ENCODE measurements at regions not wholly inside any gene's neighbourhood (a gene's known extent, or its start where the extent isn't known, plus 50 kb on each side); places are given as distances from the start of the nearest gene placed in this dataset.

DNA sequence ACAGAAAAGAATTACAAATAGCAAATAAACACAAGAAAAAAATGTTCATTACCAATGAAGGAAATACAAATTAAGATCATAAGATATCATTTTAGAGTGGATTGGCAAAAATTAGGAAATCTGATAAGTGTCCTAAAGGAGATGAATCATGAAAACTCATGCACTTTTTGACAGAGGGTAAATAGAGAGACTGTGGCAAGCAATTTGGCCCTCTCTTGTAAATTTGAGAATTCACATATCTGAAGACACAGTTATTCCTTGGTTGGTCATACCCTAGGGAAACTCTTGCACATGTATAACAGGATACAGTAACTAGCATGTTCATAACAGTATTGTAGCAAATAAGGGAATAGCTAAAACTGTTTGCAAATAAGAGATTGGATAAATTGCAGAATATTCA lies 246.0 kb upstream of the GADL1 start:
- H3K4me1 ChIP-seq (ENCODE audit: insufficient read depth, low read length): no peaks in the 10 kb centered on the region
- no peak for TF ChIP-seq EZH2 (IDR thresholded peaks at IDR 0.05; ENCODE audit: insufficient read depth, low read length)
- TF ChIP-seq, protein P1, sequence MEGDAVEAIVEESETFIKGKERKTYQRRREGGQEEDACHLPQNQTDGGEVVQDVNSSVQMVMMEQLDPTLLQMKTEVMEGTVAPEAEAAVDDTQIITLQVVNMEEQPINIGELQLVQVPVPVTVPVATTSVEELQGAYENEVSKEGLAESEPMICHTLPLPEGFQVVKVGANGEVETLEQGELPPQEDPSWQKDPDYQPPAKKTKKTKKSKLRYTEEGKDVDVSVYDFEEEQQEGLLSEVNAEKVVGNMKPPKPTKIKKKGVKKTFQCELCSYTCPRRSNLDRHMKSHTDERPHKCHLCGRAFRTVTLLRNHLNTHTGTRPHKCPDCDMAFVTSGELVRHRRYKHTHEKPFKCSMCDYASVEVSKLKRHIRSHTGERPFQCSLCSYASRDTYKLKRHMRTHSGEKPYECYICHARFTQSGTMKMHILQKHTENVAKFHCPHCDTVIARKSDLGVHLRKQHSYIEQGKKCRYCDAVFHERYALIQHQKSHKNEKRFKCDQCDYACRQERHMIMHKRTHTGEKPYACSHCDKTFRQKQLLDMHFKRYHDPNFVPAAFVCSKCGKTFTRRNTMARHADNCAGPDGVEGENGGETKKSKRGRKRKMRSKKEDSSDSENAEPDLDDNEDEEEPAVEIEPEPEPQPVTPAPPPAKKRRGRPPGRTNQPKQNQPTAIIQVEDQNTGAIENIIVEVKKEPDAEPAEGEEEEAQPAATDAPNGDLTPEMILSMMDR (IDR thresholded peaks at IDR 0.05; ENCODE audit: insufficient read depth, low read depth, low read length): no peak
- H4K20me1 ChIP-seq (ENCODE audit: insufficient read depth, low read length): no peaks in the 10 kb centered on the region
- H3K9me3 Mint-ChIP-seq (ENCODE audit: unreplicated experiment): no peaks in the 10 kb centered on the region
- no peaks in the 10 kb centered on the region for H3K36me3 Mint-ChIP-seq (ENCODE audit: low read depth, unreplicated experiment)
- H3K27ac Mint-ChIP-seq (ENCODE audit: unreplicated experiment): no peak overlapping the region
- no peak overlapping the region for H3K27ac ChIP-seq (ENCODE audit: low read depth, low read length)
- DNase-seq (ENCODE audit: low read depth): no peak
- no peak overlapping the region for H3K9ac ChIP-seq (ENCODE audit: low read length)
- H2AFZ ChIP-seq (ENCODE audit: low read depth, low read length): no peak overlapping the region
- H3K27me3 ChIP-seq (ENCODE audit: insufficient read depth, low read length): no peaks in the 10 kb centered on the region
- no peak overlapping the region for H3K4me2 ChIP-seq (ENCODE audit: low read length)
- peaks cover 10% of the 10 kb centered on the region for H3K4me1 Mint-ChIP-seq (ENCODE audit: low read depth, unreplicated experiment)
- H3K4me3 ChIP-seq (ENCODE audit: insufficient read depth, low read depth, low read length): no peak overlapping the region
- no peaks in the 10 kb centered on the region for H3K9me3 ChIP-seq (ENCODE audit: insufficient read depth, low read depth, low read length)
- H3K79me2 ChIP-seq (ENCODE audit: insufficient read depth, low read length): no peaks in the 10 kb centered on the region
- H3K4me3 Mint-ChIP-seq (ENCODE audit: unreplicated experiment): no peak overlapping the region
- H3K36me3 ChIP-seq (ENCODE audit: insufficient read depth, low read length): no peaks in the 10 kb centered on the region
- FAIRE-seq: no peak
- no peaks in the 10 kb centered on the region for H3K27me3 Mint-ChIP-seq (ENCODE audit: low read depth, unreplicated experiment)

DNA sequence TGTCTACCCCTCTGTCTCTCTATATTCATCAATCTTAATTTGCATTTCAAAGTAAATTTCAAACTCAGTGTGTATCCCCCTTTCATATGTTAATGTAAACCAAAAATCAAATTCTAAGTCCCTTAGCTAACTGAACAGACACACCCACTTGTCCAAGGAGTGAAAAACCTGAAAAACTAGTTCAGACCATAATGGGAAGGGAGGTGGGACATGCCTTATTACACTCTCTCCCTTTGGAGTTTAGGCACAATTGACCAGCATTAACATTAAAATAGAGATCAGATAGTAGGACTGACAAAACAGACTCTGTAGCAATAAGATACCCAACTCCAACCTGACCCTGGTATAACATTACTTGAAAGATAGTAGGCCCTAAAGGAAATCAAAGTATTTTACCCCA lies 247.7 kb upstream of the GADL1 start:
- Mint-ChIP-seq H3K36me3 (ENCODE audit: low read depth, unreplicated experiment) (no peaks in the 10 kb centered on the region), H3K27me3 (ENCODE audit: low read depth, unreplicated experiment) (no peaks in the 10 kb centered on the region), H3K4me3 (ENCODE audit: unreplicated experiment) (no peak overlapping the region), H3K27ac (ENCODE audit: unreplicated experiment) (no peak overlapping the region), H3K9me3 (ENCODE audit: unreplicated experiment) (peaks cover 2% of the 10 kb centered on the region), H3K4me1 (ENCODE audit: low read depth, unreplicated experiment) (peaks cover 10% of the 10 kb centered on the region)
- Histone ChIP-seq H3K27ac (ENCODE audit: low read depth, low read length) (no peak overlapping the region), H2AFZ (ENCODE audit: low read depth, low read length) (no peak overlapping the region), H3K79me2 (ENCODE audit: insufficient read depth, low read length) (no peaks in the 10 kb centered on the region), H3K9me3 (ENCODE audit: insufficient read depth, low read depth, low read length) (no peaks in the 10 kb centered on the region), H3K4me3 (ENCODE audit: insufficient read depth, low read depth, low read length) (no peak overlapping the region), H3K4me2 (ENCODE audit: low read length) (no peak overlapping the region), H3K4me1 (ENCODE audit: insufficient read depth, low read length) (no peaks in the 10 kb centered on the region), H3K27me3 (ENCODE audit: insufficient read depth, low read length) (no peaks in the 10 kb centered on the region), H3K36me3 (ENCODE audit: insufficient read depth, low read length) (no peaks in the 10 kb centered on the region), H4K20me1 (ENCODE audit: insufficient read depth, low read length) (no peaks in the 10 kb centered on the region), H3K9ac (ENCODE audit: low read length) (no peak overlapping the region)
- DNase-seq (ENCODE audit: low read depth) (no peak), FAIRE-seq (no peak)
- TF ChIP-seq EZH2 (IDR thresholded peaks at IDR 0.05; ENCODE audit: insufficient read depth, low read length): no peak
- TF ChIP-seq, protein P1 (IDR thresholded peaks at IDR 0.05; ENCODE audit: insufficient read depth, low read depth, low read length): no peak

DNA sequence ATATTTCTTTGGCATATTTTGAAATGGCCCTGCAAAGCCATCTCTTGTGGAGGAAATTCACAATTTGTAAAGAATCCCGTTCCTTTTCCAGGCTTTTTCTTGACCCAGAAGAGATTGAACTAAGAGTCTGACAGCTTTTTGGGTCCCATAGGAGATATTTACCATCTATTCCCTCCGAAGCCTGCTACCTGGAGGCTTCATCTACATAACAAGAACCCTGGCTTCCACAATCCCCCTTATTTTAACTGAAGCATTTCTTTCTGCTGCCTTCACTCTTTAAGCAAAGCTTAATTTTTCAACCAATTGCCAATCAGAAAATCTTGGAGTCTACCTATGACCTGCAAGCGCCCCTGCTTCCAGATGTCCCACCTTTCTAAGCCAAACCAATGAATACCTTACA lies 248.1 kb upstream of the GADL1 start:
- H3K36me3 Mint-ChIP-seq (ENCODE audit: low read depth, unreplicated experiment): no peaks in the 10 kb centered on the region
- no peaks in the 10 kb centered on the region for H3K79me2 ChIP-seq (ENCODE audit: insufficient read depth, low read length)
- FAIRE-seq (no peak), DNase-seq (ENCODE audit: low read depth) (no peak)
- H3K27ac Mint-ChIP-seq (ENCODE audit: unreplicated experiment): no peak overlapping the region
- H3K27me3 ChIP-seq (ENCODE audit: insufficient read depth, low read length): no peaks in the 10 kb centered on the region
- H3K4me1 ChIP-seq (ENCODE audit: insufficient read depth, low read length): no peaks in the 10 kb centered on the region
- H3K9me3 ChIP-seq (ENCODE audit: insufficient read depth, low read depth, low read length): peaks cover 2% of the 10 kb centered on the region
- H3K4me1 Mint-ChIP-seq (ENCODE audit: low read depth, unreplicated experiment): peaks cover 10% of the 10 kb centered on the region
- H3K9me3 Mint-ChIP-seq (ENCODE audit: unreplicated experiment): peaks cover 2% of the 10 kb centered on the region
- no peaks in the 10 kb centered on the region for H3K27me3 Mint-ChIP-seq (ENCODE audit: low read depth, unreplicated experiment)
- H3K4me3 ChIP-seq (ENCODE audit: insufficient read depth, low read depth, low read length): no peak overlapping the region
- no peak overlapping the region for H3K4me3 Mint-ChIP-seq (ENCODE audit: unreplicated experiment)
- H2AFZ ChIP-seq (ENCODE audit: low read depth, low read length): no peak overlapping the region
- no peaks in the 10 kb centered on the region for H3K36me3 ChIP-seq (ENCODE audit: insufficient read depth, low read length)
- TF ChIP-seq EZH2 (IDR thresholded peaks at IDR 0.05; ENCODE audit: insufficient read depth, low read length): no peak
- TF ChIP-seq, protein P1 (IDR thresholded peaks at IDR 0.05; ENCODE audit: insufficient read depth, low read depth, low read length): no peak
- H3K9ac ChIP-seq (ENCODE audit: low read length): no peak overlapping the region
- H3K4me2 ChIP-seq (ENCODE audit: low read length): no peak overlapping the region
- no peak overlapping the region for H3K27ac ChIP-seq (ENCODE audit: low read depth, low read length)
- no peaks in the 10 kb centered on the region for H4K20me1 ChIP-seq (ENCODE audit: insufficient read depth, low read length)
